HepG2 (cell line): ENCODE measurements at regions not wholly inside any gene's neighbourhood (a gene's known extent, or its start where the extent isn't known, plus 50 kb on each side); places are given as distances from the start of the nearest gene placed in this dataset.

Experiments
- ATAC-seq: fragments of 200-7000 bp; cut with Tn5 transposase; 3 replicates; pipeline ENCODE4 v1.9.1; 2020; ENCODE audit warnings: mild to moderate bottlenecking, moderate library complexity
- BruUV-seq: library from RNA; stranded (reverse); fragments of 400-500 nt; replicated peaks from 2 replicates; lab custom pipeline; 2021; lab: Mats Ljungman, UMichigan
- CTCF ChIA-PET: fragments of 300-600 bp; formaldehyde crosslinking; extraction: SDS; loops from one replicate; lab custom pipeline; 2021; ENCODE audit warnings: low total read pairs, inconsistent platforms, low intra/inter-chr PET ratio; lab: Yijun Ruan, JAX
- POLR2A ChIA-PET: fragments of 350-600 bp; sonication (Branson Sonifier 250); formaldehyde crosslinking; loops from one replicate; lab custom pipeline; 2020; ENCODE audit warnings: antibody characterized with exemption, inconsistent platforms; lab: Yijun Ruan, JAX
- DNase-seq: peaks from one replicate; pipeline ENCODE4 v3.0.0-alpha.2; 2015; ENCODE audit warnings: low spot score
- FAIRE-seq: peaks from 3 replicates; lab custom pipeline; 2011; peaks lifted over from hg19 to GRCh38; lab: Jason Lieb, UNC
- H2AFZ ChIP-seq: one replicate; pipeline ENCODE4 v1.6.1; 2011; ENCODE audit warnings: low read length, inconsistent platforms
- H3K27ac ChIP-seq: fragments of 300-600 bp; 3 replicates; pipeline ENCODE4 v1.8.0; 2011; ENCODE audit warnings: mixed run types, mild to moderate bottlenecking, mixed read lengths, low read length, inconsistent platforms; ENCODE audit not compliant: insufficient read depth; ENCODE audit errors: extremely low read length
- H3K27me3 ChIP-seq, 2 experiments: fragments of 200-600 bp in 1 of 2; 2 replicates in 1 of 2; 3 replicates in 1 of 2; pipeline versions ENCODE4 v1.6.0 to v1.8.0; 2011; ENCODE audit warnings: low read length in 2 of 2, mild to moderate bottlenecking in 2 of 2, moderate library complexity in 2 of 2, inconsistent platforms in 1 of 2; ENCODE audit not compliant: insufficient read depth in 2 of 2, control insufficient read depth in 1 of 2
- H3K36me3 ChIP-seq, 2 experiments: fragments of 200-600 bp in 1 of 2; replicated peaks in 1 of 2; 2 replicates in 1 of 2; 3 replicates in 1 of 2; pipeline versions ENCODE4 v1.5.1 to v1.8.0; 2011; ENCODE audit warnings: low read length in 2 of 2, inconsistent platforms in 1 of 2; ENCODE audit not compliant: insufficient read depth in 2 of 2, control insufficient read depth in 1 of 2
- H3K4me1 ChIP-seq: 2 replicates; pipeline ENCODE4 v1.5.1; 2012; ENCODE audit warnings: low read length, inconsistent platforms; ENCODE audit not compliant: insufficient read depth
- H3K4me2 ChIP-seq: 2 replicates; pipeline ENCODE4 v1.6.0; 2011; ENCODE audit warnings: low read depth, low read length, inconsistent platforms
- H3K4me3 ChIP-seq, 3 experiments: fragments of 200-600 bp in 1 of 3; sonication (generic), shearing (Covaris generic) in 1 of 3; replicated peaks in 1 of 3; 2 replicates each; pipeline ENCODE4 v1.5.1; 2011 to 2016; ENCODE audit warnings: low read length in 3 of 3, inconsistent platforms in 2 of 3, low read depth in 2 of 3, mild to moderate bottlenecking in 2 of 3, control low read depth in 1 of 3, mixed read lengths in 1 of 3; ENCODE audit not compliant: insufficient read depth in 1 of 3
- H3K79me2 ChIP-seq: one replicate; pipeline ENCODE4 v1.6.1; 2011; ENCODE audit warnings: low read length, inconsistent platforms; ENCODE audit not compliant: insufficient read depth
- H3K9ac ChIP-seq: 2 replicates; pipeline ENCODE4 v1.6.0; 2011; ENCODE audit warnings: mild to moderate bottlenecking, low read depth, low read length, inconsistent platforms; ENCODE audit not compliant: insufficient read depth
- H3K9me3 ChIP-seq: 2 replicates; pipeline ENCODE4 v1.5.1; 2012; ENCODE audit warnings: mild to moderate bottlenecking, low read length
- H4K20me1 ChIP-seq: 2 replicates; pipeline ENCODE4 v1.6.0; 2011; ENCODE audit warnings: inconsistent platforms, mild to moderate bottlenecking, low read length, moderate library complexity; ENCODE audit not compliant: insufficient read depth
- ATF1 ChIP-seq: IDR thresholded peaks from 2 replicates; pipeline ENCODE4 v1.6.1; 2016; ENCODE audit warnings: mild to moderate bottlenecking, control low read depth
- ATF7-NPFF ChIP-seq: sonication (generic); formaldehyde crosslinking; IDR thresholded peaks from 2 replicates; pipeline ENCODE4 v1.8.1; 2023; ENCODE audit warnings: mild to moderate bottlenecking, low read depth, missing genetic modification reagents, moderate library complexity
- FOXJ3 ChIP-seq: sonication (generic); formaldehyde crosslinking; IDR thresholded peaks from 2 replicates; pipeline ENCODE4 v1.4.0; 2020; ENCODE audit warnings: missing genetic modification reagents, mild to moderate bottlenecking, borderline replicate concordance
- HES4 ChIP-seq: sonication (generic); formaldehyde crosslinking; IDR thresholded peaks from 2 replicates; pipeline ENCODE4 v1.9.0; 2021; ENCODE audit warnings: mild to moderate bottlenecking, missing genetic modification reagents, borderline replicate concordance
- KDM6A ChIP-seq: IDR thresholded peaks from 2 replicates; pipeline ENCODE4 v1.6.1; 2016; ENCODE audit warnings: low read depth
- RBAK ChIP-seq: sonication (generic); formaldehyde crosslinking; IDR thresholded peaks from 2 replicates; pipeline ENCODE4 v1.5.1; 2020; ENCODE audit warnings: mild to moderate bottlenecking, missing genetic modification reagents
- SIN3A ChIP-seq: IDR thresholded peaks from 2 replicates; pipeline ENCODE4 v1.6.1; 2011; ENCODE audit warnings: low read depth, mild to moderate bottlenecking, control low read depth, low read length, borderline replicate concordance
- SMAD1 ChIP-seq: sonication (generic); formaldehyde crosslinking; IDR thresholded peaks from 2 replicates; pipeline ENCODE4 v1.4.0; 2020; ENCODE audit warnings: missing genetic modification reagents, low read depth, mild to moderate bottlenecking, borderline replicate concordance
- ZFP36 ChIP-seq: fragments of 150-350 bp; IDR thresholded peaks from 2 replicates; pipeline ENCODE4 v1.6.1; 2018; ENCODE audit warnings: borderline replicate concordance, low read length, low read depth; ENCODE audit not compliant: partially characterized antibody
- ZNF136 ChIP-seq: sonication (generic); formaldehyde crosslinking; IDR thresholded peaks from 2 replicates; pipeline ENCODE4 v1.8.1; 2022; ENCODE audit warnings: low read depth, mild to moderate bottlenecking, moderate library complexity, missing genetic modification reagents
- ZNF460 ChIP-seq: sonication (generic); formaldehyde crosslinking; IDR thresholded peaks from 2 replicates; pipeline ENCODE4 v1.5.1; 2020; ENCODE audit warnings: missing genetic modification reagents, mild to moderate bottlenecking, borderline replicate concordance
- ZNF496 ChIP-seq: sonication (generic); formaldehyde crosslinking; IDR thresholded peaks from 2 replicates; pipeline ENCODE4 v1.8.1; 2023; ENCODE audit warnings: mild to moderate bottlenecking, moderate library complexity, missing genetic modification reagents; ENCODE audit not compliant: insufficient replicate concordance
- ZNF83 ChIP-seq: sonication (generic); formaldehyde crosslinking; IDR thresholded peaks from 2 replicates; pipeline ENCODE4 v1.4.0; 2020; ENCODE audit warnings: missing genetic modification reagents, mild to moderate bottlenecking, borderline replicate concordance
- WGBS: methylation state at CpG from one replicate; pipeline ENCODE4 v1.1.6; 2017; ENCODE audit warnings: low lambda C conversion rate; 5-methylcytosine and 5-hydroxymethylcytosine counted together
- in situ Hi-C: cut with HindIII; loops from 2 replicates; pipeline ENCODE4 v1.10.0; 2017; ENCODE audit warnings: low pct_unique_long_range_greater_than_20kb; ENCODE audit not compliant: extremely low pct_ligation_motif_present
- intact Hi-C: fragments of 100-400 bp; cut with micrococcal nuclease; formaldehyde crosslinking; loops from one replicate; pipeline ENCODE4 v1.10.0; 2022; ENCODE audit not compliant: unreplicated experiment
- TF ChIP-seq, protein P1 (sequence below): sonication (generic); formaldehyde crosslinking; IDR thresholded peaks from 2 replicates; pipeline ENCODE4 v1.8.0; 2022; ENCODE audit warnings: mild to moderate bottlenecking, missing genetic modification reagents
- TF ChIP-seq, protein P2 (sequence below): sonication (generic); formaldehyde crosslinking; IDR thresholded peaks from 2 replicates; pipeline ENCODE4 v1.9.0; 2022; ENCODE audit warnings: low read depth, missing genetic modification reagents
- TF ChIP-seq, protein P3 (sequence below): sonication (generic); formaldehyde crosslinking; IDR thresholded peaks from 2 replicates; pipeline ENCODE4 v1.8.0; 2022; ENCODE audit warnings: mild to moderate bottlenecking, missing genetic modification reagents, moderate library complexity
- TF ChIP-seq, protein P4 (sequence below): IDR thresholded peaks from 2 replicates; pipeline ENCODE4 v1.6.1; 2016; ENCODE audit warnings: low read depth, control low read depth

- Histone ChIP-seq H3K4me1 (peaks cover 23% of the 10 kb centered on the region), H4K20me1 (no peaks in the 10 kb centered on the region), H3K4me3 (no peak overlapping the region), H3K9me3 (peaks cover 6% of the 10 kb centered on the region; the same call in 1 of the 2 replicates), H2AFZ (no peak overlapping the region), H3K27me3 (peaks cover 4 to 22% of the 10 kb centered on the region in 2 experiments; a peak in 3 of 5 replicates), H3K79me2 (no peaks in the 10 kb centered on the region), H3K9ac (no peak overlapping the region), H3K27ac (no peak overlapping the region), H3K4me2 (no peak overlapping the region), H3K36me3 (no peaks in the 10 kb centered on the region)
- in situ Hi-C loops = no loop called here
- intact Hi-C loops = no loop called here
- TF ChIP-seq HES4 (no peak), SMAD1 (CRISPR knock-in tag) (no peak), KDM6A (no peak), SIN3A (no peak), ZNF496 (CRISPR knock-in tag) (no peak), ZNF83 (CRISPR knock-in tag) (no peak), ZFP36 (no peak), ATF1 (CRISPR knock-in tag) (no peak), ATF7-NPFF (CRISPR knock-in tag) (no peak), FOXJ3 (no peak), RBAK (CRISPR knock-in tag) (no peak), ZNF136 (CRISPR knock-in tag) (no peak), ZNF460 (no peak)
- TF ChIP-seq, protein P1, sequence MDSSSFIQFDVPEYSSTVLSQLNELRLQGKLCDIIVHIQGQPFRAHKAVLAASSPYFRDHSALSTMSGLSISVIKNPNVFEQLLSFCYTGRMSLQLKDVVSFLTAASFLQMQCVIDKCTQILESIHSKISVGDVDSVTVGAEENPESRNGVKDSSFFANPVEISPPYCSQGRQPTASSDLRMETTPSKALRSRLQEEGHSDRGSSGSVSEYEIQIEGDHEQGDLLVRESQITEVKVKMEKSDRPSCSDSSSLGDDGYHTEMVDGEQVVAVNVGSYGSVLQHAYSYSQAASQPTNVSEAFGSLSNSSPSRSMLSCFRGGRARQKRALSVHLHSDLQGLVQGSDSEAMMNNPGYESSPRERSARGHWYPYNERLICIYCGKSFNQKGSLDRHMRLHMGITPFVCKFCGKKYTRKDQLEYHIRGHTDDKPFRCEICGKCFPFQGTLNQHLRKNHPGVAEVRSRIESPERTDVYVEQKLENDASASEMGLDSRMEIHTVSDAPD (CRISPR knock-in tag) = no peak
- TF ChIP-seq, protein P2, sequence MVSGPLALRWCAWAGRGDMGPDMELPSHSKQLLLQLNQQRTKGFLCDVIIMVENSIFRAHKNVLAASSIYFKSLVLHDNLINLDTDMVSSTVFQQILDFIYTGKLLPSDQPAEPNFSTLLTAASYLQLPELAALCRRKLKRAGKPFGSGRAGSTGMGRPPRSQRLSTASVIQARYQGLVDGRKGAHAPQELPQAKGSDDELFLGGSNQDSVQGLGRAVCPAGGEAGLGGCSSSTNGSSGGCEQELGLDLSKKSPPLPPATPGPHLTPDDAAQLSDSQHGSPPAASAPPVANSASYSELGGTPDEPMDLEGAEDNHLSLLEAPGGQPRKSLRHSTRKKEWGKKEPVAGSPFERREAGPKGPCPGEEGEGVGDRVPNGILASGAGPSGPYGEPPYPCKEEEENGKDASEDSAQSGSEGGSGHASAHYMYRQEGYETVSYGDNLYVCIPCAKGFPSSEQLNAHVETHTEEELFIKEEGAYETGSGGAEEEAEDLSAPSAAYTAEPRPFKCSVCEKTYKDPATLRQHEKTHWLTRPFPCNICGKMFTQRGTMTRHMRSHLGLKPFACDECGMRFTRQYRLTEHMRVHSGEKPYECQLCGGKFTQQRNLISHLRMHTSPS (CRISPR knock-in tag) = no peak
- TF ChIP-seq, protein P3, sequence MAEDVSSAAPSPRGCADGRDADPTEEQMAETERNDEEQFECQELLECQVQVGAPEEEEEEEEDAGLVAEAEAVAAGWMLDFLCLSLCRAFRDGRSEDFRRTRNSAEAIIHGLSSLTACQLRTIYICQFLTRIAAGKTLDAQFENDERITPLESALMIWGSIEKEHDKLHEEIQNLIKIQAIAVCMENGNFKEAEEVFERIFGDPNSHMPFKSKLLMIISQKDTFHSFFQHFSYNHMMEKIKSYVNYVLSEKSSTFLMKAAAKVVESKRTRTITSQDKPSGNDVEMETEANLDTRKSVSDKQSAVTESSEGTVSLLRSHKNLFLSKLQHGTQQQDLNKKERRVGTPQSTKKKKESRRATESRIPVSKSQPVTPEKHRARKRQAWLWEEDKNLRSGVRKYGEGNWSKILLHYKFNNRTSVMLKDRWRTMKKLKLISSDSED (CRISPR knock-in tag) = no peak
- TF ChIP-seq, protein P4, sequence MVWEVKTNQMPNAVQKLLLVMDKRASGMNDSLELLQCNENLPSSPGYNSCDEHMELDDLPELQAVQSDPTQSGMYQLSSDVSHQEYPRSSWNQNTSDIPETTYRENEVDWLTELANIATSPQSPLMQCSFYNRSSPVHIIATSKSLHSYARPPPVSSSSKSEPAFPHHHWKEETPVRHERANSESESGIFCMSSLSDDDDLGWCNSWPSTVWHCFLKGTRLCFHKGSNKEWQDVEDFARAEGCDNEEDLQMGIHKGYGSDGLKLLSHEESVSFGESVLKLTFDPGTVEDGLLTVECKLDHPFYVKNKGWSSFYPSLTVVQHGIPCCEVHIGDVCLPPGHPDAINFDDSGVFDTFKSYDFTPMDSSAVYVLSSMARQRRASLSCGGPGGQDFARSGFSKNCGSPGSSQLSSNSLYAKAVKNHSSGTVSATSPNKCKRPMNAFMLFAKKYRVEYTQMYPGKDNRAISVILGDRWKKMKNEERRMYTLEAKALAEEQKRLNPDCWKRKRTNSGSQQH = no peak
- DNase-seq (no peak), FAIRE-seq (no peak), ATAC-seq (no peak)
- 51% methylated on average over 11 of the region's 28 CpGs for WGBS
- ChIA-PET CTCF (no interaction called here), POLR2A (no interaction called here)
- no TSS peak for BruUV-seq
Measured at GRCh38 chr7:353746-354325, 63.9 kb downstream of the FOXL3 start.
